ENCODE measurements at regions not wholly inside any gene's neighbourhood (a gene's known extent, or its start where the extent isn't known, plus 50 kb on each side); places are given as distances from the start of the nearest gene placed in this dataset.

- H3K4me3 ChIP-seq (ENCODE audit: low read depth, low read length) = no peak overlapping the region
- DNase-seq (ENCODE audit: low read depth, low spot score) = no peak
- no peak for TF ChIP-seq CTCF (IDR thresholded peaks at IDR 0.05; ENCODE audit: low read depth, low read length)
- in situ Hi-C loops (cut with HindIII; ENCODE audit: low sequenced_read_pairs) = no loop called here
Measured at GRCh38 chr20:60704147-60704546, 547.9 kb upstream of the CDH4 start.

GRCh38 chr20:60713396-60713795, 538.7 kb upstream of the CDH4 start:
- no peak overlapping the region for H3K4me3 ChIP-seq (ENCODE audit: low read depth, low read length)
- in situ Hi-C loops (cut with HindIII; ENCODE audit: low sequenced_read_pairs) = no loop called here
- TF ChIP-seq CTCF (IDR thresholded peaks at IDR 0.05; ENCODE audit: low read depth, low read length) = no peak
- DNase-seq (ENCODE audit: low read depth, low spot score) = no peak

GRCh38 chr20:60715172-60715571, 536.9 kb upstream of the CDH4 start:
- TF ChIP-seq CTCF (IDR thresholded peaks at IDR 0.05; ENCODE audit: low read depth, low read length) = no peak
- in situ Hi-C loops (cut with HindIII; ENCODE audit: low sequenced_read_pairs) = no loop called here
- H3K4me3 ChIP-seq (ENCODE audit: low read depth, low read length) = no peak overlapping the region
- no peak for DNase-seq (ENCODE audit: low read depth, low spot score)

- no peak for DNase-seq (ENCODE audit: low read depth, low spot score)
- no peak overlapping the region for H3K4me3 ChIP-seq (ENCODE audit: low read depth, low read length)
- TF ChIP-seq CTCF (IDR thresholded peaks at IDR 0.05; ENCODE audit: low read depth, low read length) = no peak
- in situ Hi-C loops (cut with HindIII; ENCODE audit: low sequenced_read_pairs) = no loop called here
Measured at GRCh38 chr20:60718743-60719480, 533.1 kb upstream of the CDH4 start.

GRCh38 chr20:60725311-60725906, 526.7 kb upstream of the CDH4 start:
- no peak overlapping the region for H3K4me3 ChIP-seq (ENCODE audit: low read depth, low read length)
- TF ChIP-seq CTCF (IDR thresholded peaks at IDR 0.05; ENCODE audit: low read depth, low read length) = no peak
- in situ Hi-C loops (cut with HindIII; ENCODE audit: low sequenced_read_pairs) = no loop called here
- no peak for DNase-seq (ENCODE audit: low read depth, low spot score)

GRCh38 chr20:60727425-60727824, 524.6 kb upstream of the CDH4 start:
- in situ Hi-C loops (cut with HindIII; ENCODE audit: low sequenced_read_pairs) = no loop called here
- no peak overlapping the region for H3K4me3 ChIP-seq (ENCODE audit: low read depth, low read length)
- no peak for TF ChIP-seq CTCF (IDR thresholded peaks at IDR 0.05; ENCODE audit: low read depth, low read length)
- DNase-seq (ENCODE audit: low read depth, low spot score) = no peak
